Right atrium auricular region (tissue), 2 donors: ENCODE measurements at regions not wholly inside any gene's neighbourhood (a gene's known extent, or its start where the extent isn't known, plus 50 kb on each side); places are given as distances from the start of the nearest gene placed in this dataset.

Source experiments
- DNase-seq: peaks from one replicate; pipeline ENCODE4 v3.0.0-alpha.2; 2019; ENCODE audit warnings: low spot score
- H3K27ac ChIP-seq, 2 donors: fragments of 200-600 bp; sonication (generic); 1 replicate in 1 of 2; 2 replicates in 1 of 2; pipeline ENCODE4 v1.5.1; 2016 to 2019
- H3K27me3 ChIP-seq, 2 donors: fragments of 200-600 bp; sonication (generic); one replicate each; pipeline versions ENCODE4 v1.5.1 to v1.6.0; 2017 to 2019
- H3K36me3 ChIP-seq: fragments of 200-600 bp; sonication (generic); one replicate; pipeline ENCODE4 v1.5.1; 2016
- H3K4me1 ChIP-seq, 2 donors: fragments of 200-600 bp; sonication (generic); one replicate each; pipeline versions ENCODE4 v1.5.1 to v1.6.0; 2017 to 2019
- H3K4me3 ChIP-seq, 2 donors: fragments of 200-600 bp; sonication (generic); 1 replicate in 1 of 2; 2 replicates in 1 of 2; pipeline ENCODE4 v1.5.1; 2017 to 2019; ENCODE audit warnings: mild to moderate bottlenecking in 1 of 2, moderate library complexity in 1 of 2
- H3K9me3 ChIP-seq, 2 donors: fragments of 200-600 bp; sonication (generic); one replicate each; pipeline ENCODE4 v1.5.1; 2019
- TF ChIP-seq, protein P1 (sequence below), 2 donors: fragments of 200-600 bp; sonication (generic); IDR thresholded peaks; one replicate each; pipeline ENCODE4 v1.5.1; 2019; ENCODE audit warnings: antibody characterized with exemption in 2 of 2

DNA sequence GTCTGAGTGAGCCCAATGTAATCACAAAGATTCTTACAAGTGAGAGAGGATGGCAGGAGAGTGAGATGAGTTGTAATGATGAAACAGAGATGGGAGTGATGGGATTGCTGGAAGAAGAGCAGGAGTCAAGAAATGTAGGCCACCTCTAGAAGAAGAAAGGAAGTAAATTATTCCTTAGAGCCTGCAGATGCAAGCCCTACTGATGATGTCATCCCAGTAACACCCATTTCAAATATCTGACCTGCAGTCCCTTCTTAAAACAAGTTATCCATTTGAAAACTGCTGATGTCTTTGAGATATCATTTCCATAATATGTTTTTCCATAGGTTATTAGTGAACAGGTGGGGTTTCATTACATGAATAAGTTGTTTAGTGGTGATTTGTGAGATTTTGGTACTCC lies 888.0 kb upstream of the SLC39A10 start:
- Histone ChIP-seq H3K27me3 (no peaks in the 10 kb centered on the region), H3K36me3 (no peaks in the 10 kb centered on the region), H3K9me3 (no peaks in the 10 kb centered on the region), H3K4me3 (no peak overlapping the region), H3K27ac (no peak overlapping the region), H3K4me1 (no peaks in the 10 kb centered on the region)
- TF ChIP-seq, protein P1, sequence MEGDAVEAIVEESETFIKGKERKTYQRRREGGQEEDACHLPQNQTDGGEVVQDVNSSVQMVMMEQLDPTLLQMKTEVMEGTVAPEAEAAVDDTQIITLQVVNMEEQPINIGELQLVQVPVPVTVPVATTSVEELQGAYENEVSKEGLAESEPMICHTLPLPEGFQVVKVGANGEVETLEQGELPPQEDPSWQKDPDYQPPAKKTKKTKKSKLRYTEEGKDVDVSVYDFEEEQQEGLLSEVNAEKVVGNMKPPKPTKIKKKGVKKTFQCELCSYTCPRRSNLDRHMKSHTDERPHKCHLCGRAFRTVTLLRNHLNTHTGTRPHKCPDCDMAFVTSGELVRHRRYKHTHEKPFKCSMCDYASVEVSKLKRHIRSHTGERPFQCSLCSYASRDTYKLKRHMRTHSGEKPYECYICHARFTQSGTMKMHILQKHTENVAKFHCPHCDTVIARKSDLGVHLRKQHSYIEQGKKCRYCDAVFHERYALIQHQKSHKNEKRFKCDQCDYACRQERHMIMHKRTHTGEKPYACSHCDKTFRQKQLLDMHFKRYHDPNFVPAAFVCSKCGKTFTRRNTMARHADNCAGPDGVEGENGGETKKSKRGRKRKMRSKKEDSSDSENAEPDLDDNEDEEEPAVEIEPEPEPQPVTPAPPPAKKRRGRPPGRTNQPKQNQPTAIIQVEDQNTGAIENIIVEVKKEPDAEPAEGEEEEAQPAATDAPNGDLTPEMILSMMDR (IDR thresholded peaks at IDR 0.05), result no peak
- no peak for DNase-seq

DNA sequence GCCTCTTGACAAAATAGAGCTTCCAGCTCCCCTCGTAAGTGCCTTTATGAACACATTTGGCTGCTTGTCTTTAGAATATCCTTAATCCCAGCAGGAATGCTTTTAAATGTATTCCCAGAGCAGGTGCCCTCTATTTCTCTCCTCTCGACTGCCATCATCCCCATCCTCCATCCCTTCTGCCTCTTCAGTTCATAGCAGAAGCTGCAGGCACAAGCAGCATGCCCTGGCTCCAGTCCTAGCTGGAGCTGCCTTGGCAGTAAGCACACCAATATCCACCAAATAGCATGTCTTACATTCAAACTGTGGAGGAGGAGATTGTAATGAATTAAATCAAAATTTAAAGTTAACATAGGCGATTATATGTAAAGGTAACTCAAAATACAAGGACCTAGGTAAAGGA lies 891.3 kb upstream of the SLC39A10 start:
- TF ChIP-seq, protein P1 (IDR thresholded peaks at IDR 0.05), result no peak
- no peak overlapping the region for H3K4me3 ChIP-seq
- H3K27ac ChIP-seq, result no peak overlapping the region
- no peaks in the 10 kb centered on the region for H3K36me3 ChIP-seq
- DNase-seq, result no peak
- no peaks in the 10 kb centered on the region for H3K27me3 ChIP-seq
- no peaks in the 10 kb centered on the region for H3K4me1 ChIP-seq
- no peaks in the 10 kb centered on the region for H3K9me3 ChIP-seq

DNA sequence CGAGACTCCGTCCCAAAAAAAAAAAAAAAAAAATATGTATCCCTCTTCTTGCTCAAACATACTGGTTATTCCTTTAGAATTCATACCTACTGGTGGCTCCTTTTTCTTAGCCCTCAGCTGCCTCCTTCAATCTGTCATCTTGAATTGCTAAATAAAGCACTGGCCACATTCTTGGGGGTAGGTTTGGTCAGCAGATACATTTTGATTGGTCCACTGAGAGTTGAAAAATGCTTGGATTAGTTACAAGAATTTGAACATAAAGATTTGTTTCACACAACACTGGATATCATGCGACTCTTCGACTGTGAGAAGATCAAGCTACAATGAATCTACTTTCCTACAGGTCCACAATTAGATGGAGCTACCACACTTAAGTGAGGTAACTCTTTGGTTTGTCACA lies 906.1 kb upstream of the SLC39A10 start:
- Histone ChIP-seq H3K27me3 (no peaks in the 10 kb centered on the region), H3K9me3 (no peaks in the 10 kb centered on the region), H3K27ac (no peak overlapping the region), H3K4me3 (no peak overlapping the region), H3K4me1 (no peaks in the 10 kb centered on the region), H3K36me3 (no peaks in the 10 kb centered on the region)
- no peak for DNase-seq
- TF ChIP-seq, protein P1 (IDR thresholded peaks at IDR 0.05), result no peak

DNA sequence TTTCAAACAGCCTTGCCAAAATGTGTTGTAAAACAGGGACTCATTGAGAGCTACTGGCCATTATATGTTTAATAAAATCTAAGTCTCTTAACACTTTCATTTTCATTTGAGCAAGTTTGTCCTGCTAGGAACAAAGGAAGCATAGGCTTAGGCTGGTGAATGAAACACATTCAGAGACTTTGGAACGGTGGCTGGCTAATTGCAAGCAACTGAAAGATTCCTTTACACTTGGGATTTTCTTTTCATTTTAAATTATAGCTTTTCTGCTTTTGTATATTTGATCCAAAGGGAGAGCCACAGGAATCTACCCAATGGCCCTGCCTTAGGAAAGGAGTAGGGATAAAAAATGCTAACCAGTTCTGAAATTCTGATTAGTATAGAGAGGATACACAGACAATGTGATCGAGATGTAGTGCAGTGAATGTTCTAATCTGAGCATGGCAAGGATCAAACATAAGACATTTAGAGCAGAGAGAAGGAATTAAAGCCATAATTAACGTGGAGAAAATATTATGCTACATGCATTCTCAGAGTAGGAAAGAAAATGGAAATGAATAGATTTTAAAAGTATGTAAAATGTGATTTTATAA lies 911.4 kb upstream of the SLC39A10 start:
- H3K9me3 ChIP-seq, result no peaks in the 10 kb centered on the region
- no peaks in the 10 kb centered on the region for H3K36me3 ChIP-seq
- H3K4me3 ChIP-seq, result no peak overlapping the region
- H3K27me3 ChIP-seq, result no peaks in the 10 kb centered on the region
- H3K27ac ChIP-seq, result no peak overlapping the region
- TF ChIP-seq, protein P1 (IDR thresholded peaks at IDR 0.05), result no peak
- DNase-seq, result no peak
- H3K4me1 ChIP-seq, result no peaks in the 10 kb centered on the region

DNA sequence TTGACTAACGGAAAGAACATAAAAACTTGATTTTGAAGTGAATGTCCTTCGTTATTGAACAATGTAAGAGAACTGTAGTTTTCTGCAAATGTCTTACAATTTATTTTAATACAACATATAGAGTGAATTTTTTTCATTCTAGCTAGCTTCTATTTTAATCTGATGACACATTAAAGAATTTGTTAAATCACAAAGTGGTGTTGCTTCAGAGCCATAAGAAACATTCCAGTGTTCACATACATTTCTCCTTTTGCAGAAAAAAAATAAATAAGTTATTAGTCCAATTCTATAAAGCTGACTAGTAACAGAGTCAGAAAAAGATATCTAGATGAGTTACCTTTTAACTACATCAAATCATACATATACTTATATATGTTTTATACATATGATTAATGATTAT lies 914.3 kb upstream of the SLC39A10 start:
- H3K27me3 ChIP-seq, result no peaks in the 10 kb centered on the region
- no peaks in the 10 kb centered on the region for H3K9me3 ChIP-seq
- no peak overlapping the region for H3K27ac ChIP-seq
- H3K4me1 ChIP-seq, result no peaks in the 10 kb centered on the region
- DNase-seq, result no peak
- H3K36me3 ChIP-seq, result no peaks in the 10 kb centered on the region
- no peak overlapping the region for H3K4me3 ChIP-seq
- TF ChIP-seq, protein P1 (IDR thresholded peaks at IDR 0.05), result no peak

DNA sequence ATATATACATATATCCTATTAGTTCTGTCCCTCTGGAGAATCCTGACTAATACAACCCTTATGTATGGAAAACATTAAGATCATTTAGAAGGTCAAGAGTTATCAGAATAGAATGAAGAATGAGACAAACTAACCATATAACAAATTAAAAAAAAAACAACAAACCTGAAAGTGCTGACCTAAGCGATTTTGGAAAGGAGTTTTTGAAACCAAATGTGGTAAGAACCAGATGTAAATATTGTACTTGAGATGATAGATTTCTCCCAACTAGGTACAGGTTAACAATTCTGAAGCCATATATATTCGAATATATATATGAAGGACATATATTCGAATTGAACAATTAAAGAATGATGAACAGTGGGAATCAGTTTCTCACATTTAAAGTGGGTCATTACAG lies 917.8 kb upstream of the SLC39A10 start:
- TF ChIP-seq, protein P1 (IDR thresholded peaks at IDR 0.05), result no peak
- no peak for DNase-seq
- H3K27me3 ChIP-seq, result no peaks in the 10 kb centered on the region

More for the DNA sequence above, 917.8 kb upstream of the SLC39A10 start:
- peaks cover 0 to 7% of the 10 kb centered on the region in 2 donors for H3K9me3 ChIP-seq
- H3K36me3 ChIP-seq, result no peaks in the 10 kb centered on the region
- H3K4me1 ChIP-seq, result no peaks in the 10 kb centered on the region
- H3K4me3 ChIP-seq, result no peak overlapping the region
- H3K27ac ChIP-seq, result no peak overlapping the region
